HG03159 (cell line): ENCODE measurements at regions not wholly inside any gene's neighbourhood (a gene's known extent, or its start where the extent isn't known, plus 50 kb on each side); places are given as distances from the start of the nearest gene placed in this dataset.

Source experiments
- ATAC-seq: cut with Tn5 transposase; IDR thresholded peaks from one replicate; pipeline ENCODE4 v1.9.1; 2021; ENCODE audit warnings: mild to moderate bottlenecking, moderate library complexity; ENCODE audit not compliant: unreplicated experiment

GRCh38 chr5:9927521-9927997 is 297.4 kb upstream of the TAS2R1 start:
- ATAC-seq = no peak

DNA sequence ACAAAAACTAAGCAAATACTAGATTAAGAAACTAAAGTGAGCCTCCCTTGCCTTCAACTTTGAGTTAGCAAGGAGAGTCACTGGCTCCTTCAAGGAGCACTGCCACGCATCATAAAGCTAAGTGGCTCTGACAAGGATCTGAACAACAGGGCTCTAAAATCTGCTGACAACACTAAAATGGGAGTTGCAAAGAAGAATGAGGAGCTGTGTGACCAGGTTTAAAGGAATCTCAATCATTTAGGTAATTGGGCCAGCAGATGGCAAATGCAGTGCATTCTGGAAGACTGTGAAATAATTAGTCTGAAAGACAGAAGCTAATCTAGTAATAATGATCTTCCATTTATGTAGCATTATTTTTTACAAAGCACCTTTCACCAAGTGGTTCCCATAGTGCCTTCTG is 297.0 kb upstream of the TAS2R1 start:
- no peak for ATAC-seq

GRCh38 chr5:9924614-9925013 is 294.5 kb upstream of the TAS2R1 start:
- peak; percentile 74 for ATAC-seq

- no peak for ATAC-seq
Observed at GRCh38 chr5:9922719-9923118, 292.6 kb upstream of the TAS2R1 start.

- ATAC-seq = no peak
Observed at GRCh38 chr5:9920697-9921096, 290.5 kb upstream of the TAS2R1 start.

GRCh38 chr5:9919306-9920030 is 289.3 kb upstream of the TAS2R1 start:
- no peak for ATAC-seq

GRCh38 chr5:9905661-9906060 is 275.5 kb upstream of the TAS2R1 start:
- ATAC-seq = no peak

- no peak for ATAC-seq
Observed at GRCh38 chr5:9903801-9904200, 273.6 kb upstream of the TAS2R1 start.

GRCh38 chr5:9898319-9898718 is 268.2 kb upstream of the TAS2R1 start:
- no peak for ATAC-seq

GRCh38 chr5:9895302-9895645 is 265.1 kb upstream of the TAS2R1 start:
- no peak for ATAC-seq

DNA sequence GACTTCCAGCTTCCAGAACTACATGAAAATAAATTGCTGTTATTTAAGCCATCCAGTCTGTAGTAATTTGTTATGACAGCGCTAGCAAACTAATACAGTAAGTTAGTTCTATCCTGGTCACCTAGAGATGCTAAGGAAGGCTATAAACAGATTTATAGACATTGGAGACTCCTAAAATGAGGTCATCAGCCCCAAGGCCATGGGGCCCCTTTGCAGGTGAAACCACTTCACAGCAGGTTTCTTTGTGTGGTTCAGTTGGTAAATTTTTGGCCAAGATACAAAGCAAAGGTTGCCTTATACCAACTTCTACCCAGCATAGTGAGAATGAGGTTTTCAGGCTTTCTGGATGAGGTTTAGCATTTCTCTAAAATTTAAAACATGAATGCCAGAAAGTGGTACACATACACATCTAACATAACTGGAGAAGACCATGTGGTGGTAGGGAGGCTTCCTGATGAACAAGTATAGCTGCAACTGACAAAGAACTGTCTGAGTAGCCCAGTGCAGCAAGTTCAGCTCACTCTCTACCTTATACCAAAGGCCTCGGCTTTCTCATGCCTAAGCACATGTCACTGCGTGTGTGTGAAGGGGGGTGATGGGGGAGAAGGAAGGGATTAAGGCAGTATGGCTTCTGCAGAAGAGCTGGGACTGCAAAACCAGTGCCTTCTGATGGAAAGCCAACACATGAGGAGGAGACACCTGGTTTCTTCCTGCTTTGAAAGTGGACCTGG is 264.6 kb upstream of the TAS2R1 start:
- ATAC-seq = no peak

DNA sequence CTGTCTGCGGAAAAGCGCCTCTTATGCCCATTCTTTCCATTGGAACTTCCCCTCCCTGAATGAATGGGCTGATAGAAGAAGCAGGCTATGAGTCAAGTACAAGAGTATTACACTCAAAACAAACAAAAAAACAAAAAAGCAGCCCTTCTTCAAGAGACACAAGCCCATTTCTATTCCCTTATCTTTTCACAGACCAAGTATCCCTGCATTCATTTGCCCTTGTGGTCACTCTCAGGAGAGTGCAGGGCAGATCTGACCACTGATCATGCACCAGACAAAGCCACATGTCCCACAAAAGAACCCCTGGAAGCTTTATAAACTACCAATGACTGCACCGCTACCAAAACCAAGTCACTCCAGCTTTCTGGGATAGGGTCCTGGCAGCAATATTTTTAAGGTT is 262.5 kb upstream of the TAS2R1 start:
- ATAC-seq = no peak

GRCh38 chr5:9889511-9889910 is 259.4 kb upstream of the TAS2R1 start:
- no peak for ATAC-seq

GRCh38 chr5:9888501-9888901 is 258.4 kb upstream of the TAS2R1 start:
- no peak for ATAC-seq

- ATAC-seq = no peak
Observed at GRCh38 chr5:9885164-9885563, 255.0 kb upstream of the TAS2R1 start.

GRCh38 chr5:9878206-9878605 is 248.1 kb upstream of the TAS2R1 start:
- ATAC-seq = no peak

GRCh38 chr5:9877488-9877887 is 247.3 kb upstream of the TAS2R1 start:
- ATAC-seq = no peak

- no peak for ATAC-seq
Observed at GRCh38 chr5:9876451-9876850, 246.3 kb upstream of the TAS2R1 start.

DNA sequence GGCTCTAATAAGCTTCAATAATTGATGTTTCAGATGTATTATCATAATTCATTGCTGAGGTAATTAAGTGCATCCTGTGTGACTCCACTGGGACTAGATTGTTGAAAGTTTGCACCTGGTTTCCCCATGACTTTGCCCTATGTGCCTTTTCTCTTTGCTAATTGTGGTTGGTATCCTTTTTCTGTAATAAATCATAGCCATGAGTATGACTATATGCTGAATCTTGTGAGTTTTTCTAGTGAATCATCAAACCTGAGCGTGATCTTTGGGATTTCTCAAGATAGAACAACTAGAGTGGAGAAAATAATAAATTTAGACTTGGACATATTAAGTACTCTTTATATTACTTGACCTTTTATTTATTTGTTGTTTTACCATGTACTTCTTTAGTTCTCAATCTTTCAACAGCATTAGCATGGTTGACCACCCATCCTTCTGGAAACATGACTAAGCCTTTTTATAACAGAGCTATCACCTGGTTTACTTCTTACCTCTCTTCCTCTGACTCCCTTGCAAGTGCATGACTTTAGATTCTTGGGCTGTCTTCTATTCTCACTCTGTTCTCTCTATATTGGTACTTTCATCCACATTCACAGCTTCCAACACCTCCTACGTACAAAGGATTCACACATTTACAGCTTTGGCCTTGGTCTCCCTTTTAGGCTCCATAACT is 239.6 kb upstream of the TAS2R1 start:
- no peak for ATAC-seq

- no peak for ATAC-seq
Observed at GRCh38 chr5:9865574-9865973, 235.4 kb upstream of the TAS2R1 start.

DNA sequence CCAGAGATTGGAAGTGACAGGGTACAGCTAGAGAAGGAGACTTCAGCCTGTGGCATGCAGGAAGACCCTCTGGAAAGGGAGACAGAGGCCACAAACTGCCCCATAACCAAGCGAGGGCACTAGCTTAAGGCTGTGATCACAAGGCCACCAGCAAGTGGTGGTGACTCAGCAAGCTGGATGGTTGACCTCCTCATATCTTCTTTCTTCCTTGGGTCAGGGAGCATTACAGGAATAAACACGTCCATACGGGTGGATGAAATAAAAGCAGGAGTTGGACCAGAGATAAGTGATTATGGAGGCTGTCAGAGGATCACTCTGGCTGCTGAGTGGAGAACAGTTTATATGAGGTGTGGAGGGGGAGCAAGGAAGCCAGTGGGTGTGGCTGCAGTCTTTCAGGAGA is 234.6 kb upstream of the TAS2R1 start:
- ATAC-seq = no peak

DNA sequence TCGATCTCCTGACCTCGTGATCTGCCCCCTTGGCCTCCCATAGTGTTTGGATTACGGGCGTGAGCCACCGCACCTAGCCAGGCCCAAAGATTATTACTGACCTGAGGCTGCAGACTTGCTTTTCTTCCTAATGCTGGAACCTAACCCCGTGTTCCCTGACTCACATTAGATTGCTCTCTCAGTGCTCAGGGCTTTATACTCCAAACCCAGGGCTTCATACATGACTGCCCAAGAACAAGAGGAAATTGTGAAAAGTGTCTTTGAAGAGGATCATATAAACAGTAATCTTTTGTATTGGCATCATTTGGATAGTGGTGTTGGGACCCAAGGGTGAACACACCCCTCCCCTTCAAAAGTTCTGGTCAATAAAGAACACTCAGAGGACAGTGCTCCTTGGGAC is 233.3 kb upstream of the TAS2R1 start:
- ATAC-seq = no peak
